GM12878 (cell line): ENCODE measurements at regions not wholly inside any gene's neighbourhood (a gene's known extent, or its start where the extent isn't known, plus 50 kb on each side); places are given as distances from the start of the nearest gene placed in this dataset.

Experiments
- ATAC-seq: fragments of 200-7000 bp; cut with Tn5 transposase; 3 replicates; pipeline ENCODE4 v1.9.1; 2020; ENCODE audit warnings: mild to moderate bottlenecking, moderate library complexity
- BruUV-seq: library from RNA; stranded (reverse); fragments of 400-500 nt; replicated peaks from 2 replicates; lab custom pipeline; 2021; lab: Mats Ljungman, UMichigan
- CTCF ChIA-PET: fragments of 300-600 bp; sonication (Branson Sonifier 250); formaldehyde crosslinking; extraction: SDS; loops from one replicate; lab custom pipeline; 2021; ENCODE audit warnings: inconsistent platforms; lab: Yijun Ruan, JAX
- POLR2A ChIA-PET: fragments of 350-600 bp; formaldehyde crosslinking; extraction: SDS; loops from one replicate; lab custom pipeline; 2021; ENCODE audit warnings: inconsistent platforms; lab: Charles Lee
- RAD21 ChIA-PET: fragments of 300-600 bp; sonication (Branson Sonifier 250); formaldehyde crosslinking; loops from one replicate; lab custom pipeline; 2023; ENCODE audit warnings: antibody characterized with exemption; ENCODE audit not compliant: unreplicated experiment; lab: Charles Lee
- SMC1A ChIA-PET: fragments of 300-600 bp; sonication (Branson Sonifier 250); formaldehyde crosslinking; loops from one replicate; lab custom pipeline; 2023; ENCODE audit not compliant: unreplicated experiment, uncharacterized antibody; lab: Charles Lee
- DNase-seq: peaks from one replicate; pipeline ENCODE4 v3.0.0-alpha.2; 2011; ENCODE audit warnings: low read depth, low spot score
- FAIRE-seq: peaks from 3 replicates; lab custom pipeline; 2011; peaks lifted over from hg19 to GRCh38; lab: Jason Lieb, UNC
- H2AFZ ChIP-seq: 2 replicates; pipeline ENCODE4 v1.6.0; 2011; ENCODE audit warnings: low read depth, low read length, control low read depth; ENCODE audit not compliant: control insufficient read depth
- H3K27ac ChIP-seq: 2 replicates; pipeline ENCODE4 v1.5.1; 2011; ENCODE audit warnings: control low read depth; ENCODE audit not compliant: control insufficient read depth, insufficient read depth
- H3K27me3 ChIP-seq, 2 experiments: replicated peaks in 1 of 2; 2 replicates each; pipeline versions ENCODE4 v1.6.0 to v1.6.1; 2011; ENCODE audit warnings: low read length in 1 of 2; ENCODE audit not compliant: control insufficient read depth in 2 of 2, insufficient read depth in 2 of 2
- H3K36me3 ChIP-seq, 2 experiments: 2 replicates each; pipeline ENCODE4 v1.5.1; 2011; ENCODE audit warnings: low read length in 1 of 2; ENCODE audit not compliant: control insufficient read depth in 2 of 2, insufficient read depth in 2 of 2
- H3K4me1 ChIP-seq: 2 replicates; pipeline ENCODE4 v1.6.1; 2011; ENCODE audit warnings: mild to moderate bottlenecking, low read length, moderate library complexity, mixed read lengths; ENCODE audit not compliant: control insufficient read depth, insufficient read depth
- H3K4me2 ChIP-seq: 2 replicates; pipeline ENCODE4 v1.6.0; 2011; ENCODE audit warnings: control low read depth; ENCODE audit not compliant: control insufficient read depth, insufficient read depth
- H3K4me3 ChIP-seq: fragments of 200-600 bp; sonication (generic); 2 replicates; pipeline ENCODE4 v1.5.1; 2016
- H3K79me2 ChIP-seq: 2 replicates; pipeline ENCODE4 v1.6.0; 2011; ENCODE audit warnings: low read length; ENCODE audit not compliant: control insufficient read depth, insufficient read depth
- H3K9ac ChIP-seq: 2 replicates; pipeline ENCODE4 v1.8.0; 2011; ENCODE audit warnings: low read length, control low read depth, mixed read lengths; ENCODE audit not compliant: control insufficient read depth, insufficient read depth
- H3K9me3 ChIP-seq: replicated peaks from 3 replicates; pipeline ENCODE4 v1.5.1; 2011; ENCODE audit warnings: mild to moderate bottlenecking, low read length; ENCODE audit not compliant: control insufficient read depth, insufficient read depth
- H4K20me1 ChIP-seq: 2 replicates; pipeline ENCODE4 v1.6.0; 2011; ENCODE audit not compliant: control insufficient read depth, insufficient read depth
- BCLAF1 ChIP-seq: fragments of 450-650 bp; IDR thresholded peaks from 2 replicates; pipeline ENCODE4 v1.6.1; 2017; ENCODE audit warnings: antibody characterized with exemption, mild to moderate bottlenecking, moderate library complexity
- IKZF2 ChIP-seq, 2 experiments: fragments of 450-650 bp; IDR thresholded peaks; 2 replicates each; pipeline ENCODE4 v1.6.1; 2017; ENCODE audit warnings: mild to moderate bottlenecking in 2 of 2, moderate library complexity in 2 of 2
- JUND ChIP-seq: IDR thresholded peaks from 2 replicates; pipeline ENCODE4 v1.6.1; 2012; ENCODE audit warnings: low read depth, mild to moderate bottlenecking, low read length, improper control_type of control experiment, moderate library complexity
- KLF5 ChIP-seq: fragments of 450-650 bp; IDR thresholded peaks from 2 replicates; pipeline ENCODE4 v1.6.1; 2014; ENCODE audit warnings: mild to moderate bottlenecking; ENCODE audit not compliant: partially characterized antibody
- POLR2A ChIP-seq: IDR thresholded peaks from 2 replicates; pipeline ENCODE4 v1.6.1; 2011; ENCODE audit warnings: low read depth, mild to moderate bottlenecking, low read length
- PRDM15 ChIP-seq: fragments of 450-650 bp; formaldehyde crosslinking; IDR thresholded peaks from 2 replicates; pipeline ENCODE4 v1.4.0; 2020; ENCODE audit warnings: mild to moderate bottlenecking, moderate library complexity
- STAT1 ChIP-seq: fragments of 450-650 bp; conservative IDR thresholded peaks from 2 replicates; pipeline ENCODE4 v1.6.1; 2014; ENCODE audit warnings: antibody characterized with exemption, mild to moderate bottlenecking
- ZBED1 ChIP-seq: IDR thresholded peaks from 2 replicates; pipeline ENCODE4 v1.6.1; 2016; ENCODE audit warnings: borderline replicate concordance
- ZBTB11 ChIP-seq: fragments of 450-650 bp; formaldehyde crosslinking; IDR thresholded peaks from 2 replicates; pipeline ENCODE4 v1.5.0; 2022; ENCODE audit warnings: mild to moderate bottlenecking, missing genetic modification characterization
- WGBS: methylation state at CpG from one replicate; pipeline ENCODE4 v1.1.6; 2016; ENCODE audit warnings: low lambda C conversion rate; ENCODE audit not compliant: insufficient replicate concordance, insufficient coverage; ENCODE audit errors: missing lambda C conversion rate; 5-methylcytosine and 5-hydroxymethylcytosine counted together
- in situ Hi-C: fragments of 300-500 bp; cut with MboI; formaldehyde crosslinking; loops from 9 replicates; pipeline ENCODE4 v1.14.3; 2018; ENCODE audit warnings: mixed read lengths
- intact Hi-C: fragments of 100-400 bp; cut with micrococcal nuclease; formaldehyde crosslinking; loops from one replicate; pipeline ENCODE4 v1.14.2; 2022; ENCODE audit not compliant: unreplicated experiment

- Histone ChIP-seq H3K9me3 (no peaks in the 10 kb centered on the region), H3K27ac (no peak overlapping the region), H3K9ac (no peak overlapping the region), H3K27me3 (no peaks in the 10 kb centered on the region), H4K20me1 (no peaks in the 10 kb centered on the region), H2AFZ (no peak overlapping the region), H3K4me3 (no peak overlapping the region), H3K79me2 (no peaks in the 10 kb centered on the region), H3K36me3 (no peaks in the 10 kb centered on the region), H3K4me1 (no peaks in the 10 kb centered on the region), H3K4me2 (no peak overlapping the region)
- no TSS peak for BruUV-seq
- ChIA-PET CTCF (no interaction called here), SMC1A (no interaction called here), POLR2A (no interaction called here), RAD21 (no interaction called here)
- DNase-seq (no peak), FAIRE-seq (no peak), ATAC-seq (no peak)
- in situ Hi-C loops (no loop called here), intact Hi-C loops (no loop called here)
- 0% methylated on average over 2 of the region's 2 CpGs for WGBS
- TF ChIP-seq IKZF2 (IDR thresholded peaks at IDR 0.05) (no peak), ZBED1 (no peak), KLF5 (no peak), ZBTB11 (CRISPR knock-in tag) (no peak), PRDM15 (CRISPR knock-in tag) (no peak), POLR2A (no peak), STAT1 (no peak), JUND (no peak), BCLAF1 (no peak)
These were observed 186.9 kb upstream of the STAC start for GRCh38 chr3:36193448-36193847.
